ENCODE measurements at regions not wholly inside any gene's neighbourhood (a gene's known extent, or its start where the extent isn't known, plus 50 kb on each side); places are given as distances from the start of the nearest gene placed in this dataset.

DNA sequence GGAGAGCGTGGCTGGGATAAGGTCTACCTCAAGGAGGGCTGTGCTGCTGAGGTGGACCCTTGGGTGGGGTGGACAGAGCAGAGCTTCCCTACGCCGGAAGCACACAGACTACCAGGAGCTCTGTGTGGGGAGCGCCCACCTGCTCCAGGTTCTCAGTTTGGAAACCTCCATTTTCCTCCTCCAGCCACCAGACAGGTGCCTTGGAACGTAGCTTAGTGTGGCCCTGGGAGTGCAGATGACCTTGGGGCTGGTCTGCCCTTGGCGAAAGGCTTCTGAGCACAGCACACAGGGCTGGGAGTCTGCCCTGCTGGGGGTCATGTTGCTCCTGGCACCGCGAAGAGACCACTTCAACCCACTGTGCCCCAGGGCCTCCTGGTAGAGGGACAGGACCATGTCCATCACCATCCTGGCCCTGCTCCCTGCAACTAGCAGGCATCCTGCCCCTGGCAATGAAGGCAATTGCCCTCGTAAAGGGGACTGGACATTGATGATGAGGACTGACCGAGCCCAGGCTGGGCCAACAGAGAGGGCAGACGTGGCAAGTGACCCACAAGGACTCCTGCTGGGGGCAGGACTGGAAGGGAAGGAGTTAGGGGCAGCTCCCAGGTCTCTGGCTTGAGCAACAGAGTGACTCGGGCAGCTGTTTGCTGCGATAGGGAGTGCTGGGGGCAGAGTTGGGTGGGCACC lies 214.7 kb downstream of the CYP26B1 start:
- Histone ChIP-seq H2BK5ac (ENCODE audit: low read depth, low read length, poor library complexity, severe bottlenecking) (no peak overlapping the region), H3K14ac (ENCODE audit: low read length in 2 of 2) (no peak overlapping the region), H3K36me3 (ENCODE audit: control insufficient read depth in 1 of 2, insufficient read depth in 2 of 2, low read depth in 1 of 2, low read length in 2 of 2) (no peaks in the 10 kb centered on the region), H3K23ac (ENCODE audit: low read length in 2 of 2) (no peak overlapping the region), H3K4me2 (ENCODE audit: low read length, poor library complexity, severe bottlenecking) (no peak overlapping the region), H3K9me3 (ENCODE audit: control insufficient read depth, low read length) (no peaks in the 10 kb centered on the region), H3K79me1 (replicated peaks; ENCODE audit: low read length, poor library complexity, severe bottlenecking) (no peaks in the 10 kb centered on the region), H3K27me3 (ENCODE audit: control insufficient read depth in 1 of 2, insufficient read depth in 1 of 2, low read length in 2 of 2) (peaks cover 0 to 31% of the 10 kb centered on the region in 2 experiments), H3K27ac (ENCODE audit: low read length, poor library complexity, severe bottlenecking) (no peak overlapping the region), H2BK120ac (ENCODE audit: low read depth, low read length) (no peak overlapping the region), H2AFZ (ENCODE audit: low read depth, low read length) (no peak overlapping the region), H3K4me1 (ENCODE audit: control insufficient read depth, insufficient read depth, low read depth, low read length) (peaks cover 3% of the 10 kb centered on the region), H4K91ac (ENCODE audit: low read length) (no peak overlapping the region), H3K4me3 (ENCODE audit: insufficient read depth in 1 of 2, low read depth in 1 of 2, low read length in 2 of 2) (no peak overlapping the region), H2AK5ac (ENCODE audit: low read length, severe bottlenecking) (no peak overlapping the region), H3K9ac (ENCODE audit: low read length) (no peak overlapping the region), H2BK12ac (ENCODE audit: low read length in 2 of 2) (no peak overlapping the region), H4K8ac (ENCODE audit: low read length) (no peak overlapping the region), H3K18ac (ENCODE audit: low read depth in 1 of 2, low read length in 2 of 2) (no peak overlapping the region), H2BK15ac (ENCODE audit: low read depth, poor library complexity, severe bottlenecking) (no peak overlapping the region), H3K4ac (ENCODE audit: low read depth in 1 of 2, low read length in 2 of 2) (no peak overlapping the region)
- 79% methylated on average over 13 of the region's 13 CpGs for WGBS
- no peak for DNase-seq

DNA sequence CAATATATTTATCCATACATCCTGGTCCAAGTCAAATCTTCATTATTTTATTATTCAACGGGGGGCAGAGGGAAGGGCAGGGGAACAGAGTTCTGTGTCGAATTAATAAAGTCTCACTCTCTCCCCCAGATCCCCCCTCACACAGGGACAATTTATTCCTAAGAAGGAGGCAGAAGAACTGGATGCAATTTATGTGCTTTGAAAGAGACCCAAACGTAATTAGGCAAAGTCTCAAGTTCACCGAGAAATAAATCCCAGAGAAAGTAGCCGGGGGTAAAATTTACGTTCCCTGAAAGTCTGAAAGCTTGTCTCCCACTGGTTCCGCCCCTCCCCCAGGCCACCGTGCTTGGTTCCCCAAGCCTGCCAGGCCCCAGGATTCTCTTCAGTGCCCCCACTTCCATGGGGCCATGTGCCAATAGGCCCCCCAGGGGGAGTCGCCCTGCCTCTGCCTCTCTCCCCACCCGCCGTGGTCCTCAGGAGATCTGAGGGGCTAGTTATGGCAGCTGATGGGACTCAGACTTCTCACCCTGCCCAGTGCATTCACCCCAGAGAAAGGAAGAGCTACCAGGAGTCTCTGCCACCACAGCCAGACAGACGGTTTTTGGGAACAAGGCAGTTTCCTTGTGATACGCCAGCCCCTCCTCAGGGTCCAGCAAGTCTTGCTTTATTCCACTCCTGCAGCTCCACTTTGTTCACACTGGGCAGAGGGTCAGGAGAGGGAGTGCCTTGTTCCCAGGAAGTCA lies 215.5 kb downstream of the CYP26B1 start:
- no peak overlapping the region for H2AFZ ChIP-seq (ENCODE audit: low read depth, low read length)
- no peak overlapping the region for H3K27ac ChIP-seq (ENCODE audit: low read length, poor library complexity, severe bottlenecking)
- no peak for DNase-seq
- no peak overlapping the region for H2AK5ac ChIP-seq (ENCODE audit: low read length, severe bottlenecking)
- H3K27me3 ChIP-seq (ENCODE audit: control insufficient read depth in 1 of 2, insufficient read depth in 1 of 2, low read length in 2 of 2) = peaks cover 0 to 31% of the 10 kb centered on the region in 2 experiments
- no peak overlapping the region for H3K18ac ChIP-seq (ENCODE audit: low read depth in 1 of 2, low read length in 2 of 2)
- H3K9me3 ChIP-seq (ENCODE audit: control insufficient read depth, low read length) = no peaks in the 10 kb centered on the region
- H3K9ac ChIP-seq (ENCODE audit: low read length) = no peak overlapping the region
- H3K23ac ChIP-seq (ENCODE audit: low read length in 2 of 2) = no peak overlapping the region
- no peak overlapping the region for H3K4me3 ChIP-seq (ENCODE audit: insufficient read depth in 1 of 2, low read depth in 1 of 2, low read length in 2 of 2)
- H2BK5ac ChIP-seq (ENCODE audit: low read depth, low read length, poor library complexity, severe bottlenecking) = no peak overlapping the region
- no peak overlapping the region for H2BK120ac ChIP-seq (ENCODE audit: low read depth, low read length)
- no peaks in the 10 kb centered on the region for H3K36me3 ChIP-seq (ENCODE audit: control insufficient read depth in 1 of 2, insufficient read depth in 2 of 2, low read depth in 1 of 2, low read length in 2 of 2)
- no peak overlapping the region for H3K4ac ChIP-seq (ENCODE audit: low read depth in 1 of 2, low read length in 2 of 2)
- no peak overlapping the region for H4K91ac ChIP-seq (ENCODE audit: low read length)
- H3K4me1 ChIP-seq (ENCODE audit: control insufficient read depth, insufficient read depth, low read depth, low read length) = peaks cover 3% of the 10 kb centered on the region
- 87% methylated on average over 12 of the region's 13 CpGs for WGBS
- no peaks in the 10 kb centered on the region for H3K79me1 ChIP-seq (replicated peaks; ENCODE audit: low read length, poor library complexity, severe bottlenecking)
- H2BK15ac ChIP-seq (ENCODE audit: low read depth, poor library complexity, severe bottlenecking) = no peak overlapping the region
- H3K14ac ChIP-seq (ENCODE audit: low read length in 2 of 2) = no peak overlapping the region
- no peak overlapping the region for H4K8ac ChIP-seq (ENCODE audit: low read length)
- no peak overlapping the region for H3K4me2 ChIP-seq (ENCODE audit: low read length, poor library complexity, severe bottlenecking)
- no peak overlapping the region for H2BK12ac ChIP-seq (ENCODE audit: low read length in 2 of 2)

- Histone ChIP-seq H3K36me3 (ENCODE audit: control insufficient read depth in 1 of 2, insufficient read depth in 2 of 2, low read depth in 1 of 2, low read length in 2 of 2) (no peaks in the 10 kb centered on the region), H3K23ac (ENCODE audit: low read length in 2 of 2) (no peak overlapping the region), H2AFZ (ENCODE audit: low read depth, low read length) (no peak overlapping the region), H3K79me1 (replicated peaks; ENCODE audit: low read length, poor library complexity, severe bottlenecking) (no peaks in the 10 kb centered on the region), H3K9ac (ENCODE audit: low read length) (no peak overlapping the region), H3K4me2 (ENCODE audit: low read length, poor library complexity, severe bottlenecking) (no peak overlapping the region), H2BK15ac (ENCODE audit: low read depth, poor library complexity, severe bottlenecking) (no peak overlapping the region), H4K8ac (ENCODE audit: low read length) (no peak overlapping the region), H3K4me3 (ENCODE audit: insufficient read depth in 1 of 2, low read depth in 1 of 2, low read length in 2 of 2) (no peak overlapping the region), H3K27me3 (ENCODE audit: control insufficient read depth in 1 of 2, insufficient read depth in 1 of 2, low read length in 2 of 2) (peaks cover 0 to 19% of the 10 kb centered on the region in 2 experiments), H2BK120ac (ENCODE audit: low read depth, low read length) (no peak overlapping the region), H2AK5ac (ENCODE audit: low read length, severe bottlenecking) (no peak overlapping the region), H2BK12ac (ENCODE audit: low read length in 2 of 2) (no peak overlapping the region), H3K18ac (ENCODE audit: low read depth in 1 of 2, low read length in 2 of 2) (no peak overlapping the region), H3K9me3 (ENCODE audit: control insufficient read depth, low read length) (no peaks in the 10 kb centered on the region), H3K14ac (ENCODE audit: low read length in 2 of 2) (no peak overlapping the region), H3K4ac (ENCODE audit: low read depth in 1 of 2, low read length in 2 of 2) (no peak overlapping the region), H4K91ac (ENCODE audit: low read length) (no peak overlapping the region), H3K4me1 (ENCODE audit: control insufficient read depth, insufficient read depth, low read depth, low read length) (peaks cover 9% of the 10 kb centered on the region), H2BK5ac (ENCODE audit: low read depth, low read length, poor library complexity, severe bottlenecking) (no peak overlapping the region), H3K27ac (ENCODE audit: low read length, poor library complexity, severe bottlenecking) (no peak overlapping the region)
- peak; percentile 62 for DNase-seq
- 59% methylated on average over 12 of the region's 12 CpGs for WGBS
These were observed 217.5 kb downstream of the CYP26B1 start for GRCh38 chr2:71930049-71930681.

DNA sequence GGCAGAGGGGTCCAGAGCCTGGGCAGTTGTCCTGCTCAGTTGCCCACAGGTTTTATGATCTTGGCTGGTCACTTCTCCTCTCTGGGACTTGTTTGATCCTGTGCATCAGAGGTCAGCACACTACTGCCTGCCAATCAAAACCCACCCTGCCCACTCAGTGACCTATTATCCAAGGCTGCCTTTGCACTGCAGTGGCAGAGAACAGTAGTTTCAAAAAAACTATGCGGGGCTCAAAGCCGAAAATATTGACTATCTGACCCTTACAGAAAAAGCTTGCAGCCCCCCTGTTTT lies 218.2 kb downstream of the CYP26B1 start:
- H3K36me3 ChIP-seq (ENCODE audit: control insufficient read depth in 1 of 2, insufficient read depth in 2 of 2, low read depth in 1 of 2, low read length in 2 of 2) = no peaks in the 10 kb centered on the region
- H2BK12ac ChIP-seq (ENCODE audit: low read length in 2 of 2) = no peak overlapping the region
- no peak overlapping the region for H4K91ac ChIP-seq (ENCODE audit: low read length)
- H3K14ac ChIP-seq (ENCODE audit: low read length in 2 of 2) = no peak overlapping the region
- no peaks in the 10 kb centered on the region for H3K9me3 ChIP-seq (ENCODE audit: control insufficient read depth, low read length)
- H2AK5ac ChIP-seq (ENCODE audit: low read length, severe bottlenecking) = no peak overlapping the region
- no peak overlapping the region for H4K8ac ChIP-seq (ENCODE audit: low read length)
- 100% methylated on average over 2 of the region's 2 CpGs for WGBS
- H3K4me2 ChIP-seq (ENCODE audit: low read length, poor library complexity, severe bottlenecking) = no peak overlapping the region
- no peak overlapping the region for H2AFZ ChIP-seq (ENCODE audit: low read depth, low read length)
- H3K9ac ChIP-seq (ENCODE audit: low read length) = no peak overlapping the region
- H3K27me3 ChIP-seq (ENCODE audit: control insufficient read depth in 1 of 2, insufficient read depth in 1 of 2, low read length in 2 of 2) = peaks cover 0 to 19% of the 10 kb centered on the region in 2 experiments
- H3K4ac ChIP-seq (ENCODE audit: low read depth in 1 of 2, low read length in 2 of 2) = no peak overlapping the region
- H3K23ac ChIP-seq (ENCODE audit: low read length in 2 of 2) = no peak overlapping the region
- no peak overlapping the region for H2BK5ac ChIP-seq (ENCODE audit: low read depth, low read length, poor library complexity, severe bottlenecking)
- H3K4me1 ChIP-seq (ENCODE audit: control insufficient read depth, insufficient read depth, low read depth, low read length) = peaks cover 11% of the 10 kb centered on the region
- H3K79me1 ChIP-seq (replicated peaks; ENCODE audit: low read length, poor library complexity, severe bottlenecking) = no peaks in the 10 kb centered on the region
- H2BK15ac ChIP-seq (ENCODE audit: low read depth, poor library complexity, severe bottlenecking) = no peak overlapping the region
- no peak overlapping the region for H3K18ac ChIP-seq (ENCODE audit: low read depth in 1 of 2, low read length in 2 of 2)
- no peak overlapping the region for H3K27ac ChIP-seq (ENCODE audit: low read length, poor library complexity, severe bottlenecking)
- DNase-seq = no peak
- no peak overlapping the region for H2BK120ac ChIP-seq (ENCODE audit: low read depth, low read length)
- no peak overlapping the region for H3K4me3 ChIP-seq (ENCODE audit: insufficient read depth in 1 of 2, low read depth in 1 of 2, low read length in 2 of 2)

Data from mesenchymal stem cell (in vitro differentiated cells and primary cell).